MM.1S (cell line): ENCODE measurements at regions not wholly inside any gene's neighbourhood (a gene's known extent, or its start where the extent isn't known, plus 50 kb on each side); places are given as distances from the start of the nearest gene placed in this dataset.

Experiments
- DNase-seq: peaks from one replicate; pipeline ENCODE4 v3.0.0-alpha.2; 2015
- H2AFZ ChIP-seq: fragments of 300-600 bp; sonication (generic); 2 replicates; pipeline ENCODE4 v1.6.0; 2016; ENCODE audit warnings: antibody characterized with exemption, low read length
- H3F3A ChIP-seq: fragments of 300-600 bp; sonication (generic); 2 replicates; pipeline ENCODE4 v1.6.1; 2016; ENCODE audit warnings: mild to moderate bottlenecking, antibody characterized with exemption, low read length, moderate library complexity, mixed read lengths; ENCODE audit not compliant: insufficient read depth
- H3K27ac ChIP-seq: fragments of 300-600 bp; sonication (generic); 2 replicates; pipeline ENCODE4 v1.5.1; 2016; ENCODE audit warnings: mild to moderate bottlenecking, low read length
- H3K27me3 ChIP-seq: fragments of 300-600 bp; sonication (generic); replicated peaks from 2 replicates; pipeline ENCODE4 v1.6.0; 2016; ENCODE audit warnings: low read length; ENCODE audit not compliant: insufficient read depth
- H3K36me3 ChIP-seq: fragments of 300-600 bp; sonication (generic); replicated peaks from 2 replicates; pipeline ENCODE4 v1.6.1; 2016; ENCODE audit warnings: mild to moderate bottlenecking, low read length, mixed read lengths; ENCODE audit not compliant: insufficient read depth
- H3K4me1 ChIP-seq: fragments of 300-600 bp; sonication (generic); 2 replicates; pipeline ENCODE4 v1.6.1; 2016; ENCODE audit warnings: low read length, mixed read lengths
- H3K4me2 ChIP-seq: fragments of 300-600 bp; sonication (generic); 2 replicates; pipeline ENCODE4 v1.6.0; 2016; ENCODE audit warnings: low read depth, low read length
- H3K4me3 ChIP-seq: fragments of 300-600 bp; sonication (generic); 2 replicates; pipeline ENCODE4 v1.5.1; 2016; ENCODE audit warnings: low read length, mixed read lengths
- H3K79me2 ChIP-seq: fragments of 300-600 bp; sonication (generic); 2 replicates; pipeline ENCODE4 v1.6.1; 2016; ENCODE audit warnings: mixed run types, low read length, mixed read lengths
- H3K9ac ChIP-seq: fragments of 300-600 bp; sonication (generic); 2 replicates; pipeline ENCODE4 v1.6.1; 2016; ENCODE audit warnings: low read length, mixed read lengths
- H3K9me2 ChIP-seq: fragments of 300-600 bp; sonication (generic); replicated peaks from 2 replicates; pipeline ENCODE4 v1.6.1; 2016; ENCODE audit warnings: mild to moderate bottlenecking, low read length, mixed read lengths; ENCODE audit not compliant: insufficient read depth
- H3K9me3 ChIP-seq: fragments of 300-600 bp; sonication (generic); replicated peaks from 2 replicates; pipeline ENCODE4 v1.6.1; 2016; ENCODE audit warnings: mild to moderate bottlenecking, low read length, mixed read lengths; ENCODE audit not compliant: insufficient read depth
- H4K20me1 ChIP-seq: fragments of 300-600 bp; sonication (generic); 2 replicates; pipeline ENCODE4 v1.6.1; 2016; ENCODE audit warnings: mild to moderate bottlenecking, low read length, moderate library complexity, mixed read lengths; ENCODE audit not compliant: insufficient read depth
- EZH2 ChIP-seq: fragments of 300-600 bp; sonication (generic); optimal IDR thresholded peaks from 2 replicates; pipeline ENCODE3; 2017; ENCODE audit warnings: low read depth, mild to moderate bottlenecking, antibody characterized with exemption, low read length, mixed read lengths
- EZH2phosphoT487 ChIP-seq: fragments of 300-600 bp; sonication (generic); IDR thresholded peaks from 2 replicates; pipeline ENCODE4 v1.6.1; 2018; ENCODE audit warnings: antibody characterized with exemption, low read length
- TF ChIP-seq, protein P1 (sequence below): fragments of 300-600 bp; sonication (generic); IDR thresholded peaks from 2 replicates; pipeline ENCODE4 v1.5.1; 2016; ENCODE audit warnings: antibody characterized with exemption, low read length, mixed read lengths

DNA sequence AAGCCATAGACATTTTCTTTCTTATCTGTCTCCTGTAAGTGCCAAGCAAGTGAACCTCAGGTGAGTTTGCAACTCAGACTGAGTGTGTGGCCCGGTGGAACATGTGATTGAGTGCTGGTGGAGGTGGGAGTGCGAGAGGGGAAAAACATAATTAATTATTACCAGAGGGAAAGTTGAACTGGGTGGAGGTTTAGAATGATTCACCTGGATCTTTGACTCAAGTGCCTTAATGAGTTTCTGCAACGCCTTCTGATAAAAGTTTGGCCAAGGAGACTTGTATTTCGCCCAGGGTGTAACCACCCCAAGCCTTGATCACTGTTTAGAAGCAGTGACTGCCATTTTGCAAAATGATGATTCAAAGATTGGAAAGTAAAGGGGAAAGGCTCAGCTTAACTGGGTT, 513.9 kb downstream of the GATA3 start:
- H3K4me2 ChIP-seq = no peak overlapping the region
- no peaks in the 10 kb centered on the region for H3K27me3 ChIP-seq
- H3K4me3 ChIP-seq = no peak overlapping the region
- H3K79me2 ChIP-seq = no peaks in the 10 kb centered on the region
- no peak overlapping the region for H3K9ac ChIP-seq
- H4K20me1 ChIP-seq = no peaks in the 10 kb centered on the region
- H3F3A ChIP-seq = no peaks in the 10 kb centered on the region
- no peaks in the 10 kb centered on the region for H3K9me2 ChIP-seq
- H3K27ac ChIP-seq = no peak overlapping the region
- H3K4me1 ChIP-seq = no peaks in the 10 kb centered on the region
- TF ChIP-seq, protein P1, sequence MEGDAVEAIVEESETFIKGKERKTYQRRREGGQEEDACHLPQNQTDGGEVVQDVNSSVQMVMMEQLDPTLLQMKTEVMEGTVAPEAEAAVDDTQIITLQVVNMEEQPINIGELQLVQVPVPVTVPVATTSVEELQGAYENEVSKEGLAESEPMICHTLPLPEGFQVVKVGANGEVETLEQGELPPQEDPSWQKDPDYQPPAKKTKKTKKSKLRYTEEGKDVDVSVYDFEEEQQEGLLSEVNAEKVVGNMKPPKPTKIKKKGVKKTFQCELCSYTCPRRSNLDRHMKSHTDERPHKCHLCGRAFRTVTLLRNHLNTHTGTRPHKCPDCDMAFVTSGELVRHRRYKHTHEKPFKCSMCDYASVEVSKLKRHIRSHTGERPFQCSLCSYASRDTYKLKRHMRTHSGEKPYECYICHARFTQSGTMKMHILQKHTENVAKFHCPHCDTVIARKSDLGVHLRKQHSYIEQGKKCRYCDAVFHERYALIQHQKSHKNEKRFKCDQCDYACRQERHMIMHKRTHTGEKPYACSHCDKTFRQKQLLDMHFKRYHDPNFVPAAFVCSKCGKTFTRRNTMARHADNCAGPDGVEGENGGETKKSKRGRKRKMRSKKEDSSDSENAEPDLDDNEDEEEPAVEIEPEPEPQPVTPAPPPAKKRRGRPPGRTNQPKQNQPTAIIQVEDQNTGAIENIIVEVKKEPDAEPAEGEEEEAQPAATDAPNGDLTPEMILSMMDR = no peak
- TF ChIP-seq EZH2phosphoT487 (no peak), EZH2 (no peak)
- no peak for DNase-seq
- H3K9me3 ChIP-seq = no peaks in the 10 kb centered on the region
- no peak overlapping the region for H2AFZ ChIP-seq
- H3K36me3 ChIP-seq = no peaks in the 10 kb centered on the region

DNA sequence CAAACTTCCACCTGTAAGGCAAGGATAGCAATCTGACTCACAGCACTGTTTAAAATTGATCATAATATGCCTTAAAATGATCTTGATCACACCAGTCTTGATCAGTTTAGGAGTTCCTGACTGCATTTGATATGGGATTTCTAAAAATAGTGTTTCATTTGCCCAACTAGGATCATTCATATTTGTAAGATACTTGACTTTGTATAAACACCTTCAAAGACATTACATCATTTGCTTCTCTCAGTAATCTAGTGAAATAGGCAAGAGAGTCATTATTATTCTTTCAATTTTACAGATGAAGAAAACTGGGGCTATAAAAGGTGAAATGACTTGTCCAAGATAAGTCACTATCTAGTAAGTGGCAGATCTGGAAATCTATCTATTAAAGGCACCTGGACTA, 521.1 kb downstream of the GATA3 start:
- H3K27ac ChIP-seq = no peak overlapping the region
- H3K9me2 ChIP-seq = no peaks in the 10 kb centered on the region
- no peak overlapping the region for H2AFZ ChIP-seq
- no peak overlapping the region for H3K4me3 ChIP-seq
- no peaks in the 10 kb centered on the region for H3F3A ChIP-seq
- H3K9me3 ChIP-seq = no peaks in the 10 kb centered on the region
- H4K20me1 ChIP-seq = no peaks in the 10 kb centered on the region
- no peak overlapping the region for H3K9ac ChIP-seq
- no peaks in the 10 kb centered on the region for H3K4me1 ChIP-seq
- no peaks in the 10 kb centered on the region for H3K27me3 ChIP-seq
- no peak overlapping the region for H3K4me2 ChIP-seq
- no peak for DNase-seq
- TF ChIP-seq, protein P1 = no peak
- TF ChIP-seq EZH2phosphoT487 = no peak
- no peak for TF ChIP-seq EZH2
- H3K79me2 ChIP-seq = no peaks in the 10 kb centered on the region
- no peaks in the 10 kb centered on the region for H3K36me3 ChIP-seq

DNA sequence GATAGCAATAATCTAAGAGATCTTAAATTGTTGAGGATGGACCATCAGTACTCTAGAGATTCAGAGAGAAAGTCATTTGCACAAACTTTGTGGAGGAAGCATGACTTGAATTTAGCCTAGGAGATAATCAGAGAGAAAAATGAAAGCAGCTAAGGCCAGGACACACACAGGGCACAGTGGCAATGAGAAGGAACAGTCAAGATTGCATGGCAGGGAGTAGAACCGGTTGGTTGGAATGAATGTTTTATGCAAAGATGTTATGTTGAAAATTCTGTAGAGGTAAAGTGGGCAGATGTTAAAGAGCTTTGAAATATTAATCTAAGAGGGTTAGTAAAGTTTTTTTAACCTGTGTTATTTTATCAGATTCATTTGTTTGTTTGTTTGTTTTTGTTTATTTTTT, 521.8 kb downstream of the GATA3 start:
- no peak for TF ChIP-seq EZH2phosphoT487
- TF ChIP-seq, protein P1 = no peak
- no peak for TF ChIP-seq EZH2

More for the DNA sequence above, 521.8 kb downstream of the GATA3 start:
- Histone ChIP-seq H2AFZ (no peak overlapping the region), H3K36me3 (no peaks in the 10 kb centered on the region), H3K9me3 (no peaks in the 10 kb centered on the region), H3K4me2 (no peak overlapping the region), H3K79me2 (no peaks in the 10 kb centered on the region), H3K4me1 (no peaks in the 10 kb centered on the region), H3F3A (no peaks in the 10 kb centered on the region), H3K27ac (no peak overlapping the region), H3K4me3 (no peak overlapping the region), H4K20me1 (no peaks in the 10 kb centered on the region), H3K9me2 (no peaks in the 10 kb centered on the region), H3K9ac (no peak overlapping the region), H3K27me3 (no peaks in the 10 kb centered on the region)
- no peak for DNase-seq
